ENCODE measurements at regions not wholly inside any gene's neighbourhood (a gene's known extent, or its start where the extent isn't known, plus 50 kb on each side); places are given as distances from the start of the nearest gene placed in this dataset.

GRCh38 chr15:92839696-92840095 is 60.4 kb upstream of the CHD2 start:
- TF ChIP-seq PKNOX1 (IDR thresholded peaks at IDR 0.05) (no peak), SUZ12 (IDR thresholded peaks at IDR 0.05) (no peak), NFRKB (IDR thresholded peaks at IDR 0.05) (no peak), SP1 (IDR thresholded peaks at IDR 0.05) (no peak), TARDBP (IDR thresholded peaks at IDR 0.05) (no peak), BHLHE40 (IDR thresholded peaks at IDR 0.05; ENCODE audit: borderline replicate concordance) (no peak), ARNT (IDR thresholded peaks at IDR 0.05) (no peak), HDGF (IDR thresholded peaks at IDR 0.05; ENCODE audit: borderline replicate concordance) (no peak), CTBP1 (IDR thresholded peaks at IDR 0.05; ENCODE audit: borderline replicate concordance) (no peak), FOXM1 (IDR thresholded peaks at IDR 0.05; ENCODE audit: borderline replicate concordance) (no peak)
